Neuronal stem cell (in vitro differentiated cells): ENCODE measurements at regions not wholly inside any gene's neighbourhood (a gene's known extent, or its start where the extent isn't known, plus 50 kb on each side); places are given as distances from the start of the nearest gene placed in this dataset.
A peak's percentile ranks its signal among the peaks of the same experiment; 100 is the strongest.

Experiments used
- DNase-seq: peaks from one replicate; pipeline ENCODE4 v3.0.0-alpha.2; 2013; ENCODE audit warnings: low spot score
- H2AFZ ChIP-seq: one replicate; pipeline ENCODE4 v1.6.1; 2013; ENCODE audit warnings: mild to moderate bottlenecking, low read length, inconsistent platforms
- H2AK5ac ChIP-seq: 2 replicates; pipeline ENCODE4 v1.6.1; 2013; ENCODE audit warnings: low read depth, mild to moderate bottlenecking, inconsistent platforms, low read length, moderate library complexity, mixed read lengths
- H2BK120ac ChIP-seq: 2 replicates; pipeline ENCODE4 v1.6.1; 2013; ENCODE audit warnings: low read depth, mild to moderate bottlenecking, inconsistent platforms, low read length, moderate library complexity, mixed read lengths
- H2BK12ac ChIP-seq: one replicate; pipeline ENCODE4 v1.6.1; 2013; ENCODE audit warnings: low read length, inconsistent platforms
- H2BK15ac ChIP-seq: 2 replicates; pipeline ENCODE4 v1.6.1; 2013; ENCODE audit warnings: mild to moderate bottlenecking, low read length, inconsistent platforms, mixed read lengths
- H2BK5ac ChIP-seq: one replicate; pipeline ENCODE4 v1.6.1; 2013; ENCODE audit warnings: inconsistent platforms, mild to moderate bottlenecking, low read length, moderate library complexity
- H3K14ac ChIP-seq: one replicate; pipeline ENCODE4 v1.6.1; 2013; ENCODE audit warnings: low read length, inconsistent platforms
- H3K18ac ChIP-seq: 2 replicates; pipeline ENCODE4 v1.6.1; 2013; ENCODE audit warnings: low read length, inconsistent platforms
- H3K23ac ChIP-seq: 2 replicates; pipeline ENCODE4 v1.6.1; 2013; ENCODE audit warnings: low read depth, mild to moderate bottlenecking, mixed read lengths, low read length, inconsistent platforms; ENCODE audit not compliant: poor library complexity
- H3K27ac ChIP-seq: replicated peaks from 3 replicates; pipeline ENCODE4 v1.5.1; 2013; ENCODE audit warnings: low read length, inconsistent platforms
- H3K27me3 ChIP-seq, 3 experiments: 2 replicates each; pipeline ENCODE4 v1.6.1; 2013; ENCODE audit warnings: low read length in 3 of 3, mild to moderate bottlenecking in 2 of 3, inconsistent platforms in 1 of 3, low read depth in 1 of 3, mixed read lengths in 1 of 3, moderate library complexity in 1 of 3; ENCODE audit not compliant: control insufficient read depth in 3 of 3, insufficient read depth in 3 of 3
- H3K36me3 ChIP-seq, 2 donors: replicated peaks in 1 of 2; 2 replicates each; pipeline ENCODE4 v1.6.1; 2013; ENCODE audit warnings: low read length in 2 of 2; ENCODE audit not compliant: control insufficient read depth in 2 of 2, insufficient read depth in 2 of 2
- H3K4ac ChIP-seq: 2 replicates; pipeline ENCODE4 v1.6.1; 2013; ENCODE audit warnings: inconsistent platforms, mild to moderate bottlenecking, low read length, moderate library complexity
- H3K4me1 ChIP-seq, 2 donors: 1 replicate in 1 of 2; 2 replicates in 1 of 2; pipeline ENCODE4 v1.6.1; 2013; ENCODE audit warnings: low read length in 2 of 2, low read depth in 1 of 2; ENCODE audit not compliant: control insufficient read depth in 2 of 2, insufficient read depth in 1 of 2
- H3K4me2 ChIP-seq: one replicate; pipeline ENCODE4 v1.6.1; 2013; ENCODE audit warnings: mild to moderate bottlenecking, low read length, inconsistent platforms; ENCODE audit not compliant: insufficient read depth, poor library complexity, severe bottlenecking
- H3K4me3 ChIP-seq, 2 donors: 2 replicates each; pipeline ENCODE4 v1.5.1; 2013; ENCODE audit warnings: low read length in 2 of 2, mild to moderate bottlenecking in 2 of 2, inconsistent platforms in 1 of 2, moderate library complexity in 1 of 2
- H3K79me1 ChIP-seq: one replicate; pipeline ENCODE4 v1.6.1; 2013; ENCODE audit warnings: low read depth, mild to moderate bottlenecking, inconsistent platforms, low read length, moderate library complexity
- H3K9ac ChIP-seq: one replicate; pipeline ENCODE4 v1.6.1; 2013; ENCODE audit warnings: mild to moderate bottlenecking, low read depth, low read length, inconsistent platforms; ENCODE audit not compliant: poor library complexity
- H3K9me3 ChIP-seq, 2 donors: replicated peaks in 1 of 2; 2 replicates each; pipeline versions ENCODE3 to v1.6.1; 2013; ENCODE audit warnings: low read length in 2 of 2, mild to moderate bottlenecking in 2 of 2, inconsistent platforms in 1 of 2, low read depth in 1 of 2, mixed read lengths in 1 of 2, moderate library complexity in 1 of 2; ENCODE audit not compliant: control insufficient read depth in 2 of 2, insufficient read depth in 1 of 2
- H4K8ac ChIP-seq: one replicate; pipeline ENCODE4 v1.6.1; 2013; ENCODE audit warnings: low read depth, mild to moderate bottlenecking, inconsistent platforms, low read length, moderate library complexity
- H4K91ac ChIP-seq: one replicate; pipeline ENCODE4 v1.6.1; 2013; ENCODE audit warnings: low read length, low read depth, mild to moderate bottlenecking, inconsistent platforms; ENCODE audit not compliant: poor library complexity
- WGBS, 2 donors: extraction: QIAGEN DNeasy Blood & Tissue Kit; methylation state at CpG; one replicate each; pipeline ENCODE4 v1.1.7; 2013; ENCODE audit warnings: missing lambda C conversion rate in 2 of 2, mixed read lengths in 1 of 2; ENCODE audit not compliant: insufficient read length in 2 of 2, insufficient replicate concordance in 1 of 2; ENCODE audit errors: extremely low coverage in 2 of 2; 5-methylcytosine and 5-hydroxymethylcytosine counted together

GRCh38 chr10:107546986-107547385 lies 382.5 kb upstream of the SORCS1 start:
- H3K18ac ChIP-seq, result no peak overlapping the region
- no peak overlapping the region for H4K8ac ChIP-seq
- H2AK5ac ChIP-seq, result no peak overlapping the region
- H2BK15ac ChIP-seq, result no peak overlapping the region
- no peaks in the 10 kb centered on the region for H3K79me1 ChIP-seq
- no peak overlapping the region for H3K9ac ChIP-seq
- H3K9me3 ChIP-seq, result no peaks in the 10 kb centered on the region
- no peak overlapping the region for H3K14ac ChIP-seq
- H2BK5ac ChIP-seq, result no peak overlapping the region
- no peak for DNase-seq
- H2AFZ ChIP-seq, result no peak overlapping the region
- H3K36me3 ChIP-seq, result no peaks in the 10 kb centered on the region
- H3K27ac ChIP-seq, result no peak overlapping the region
- no peak overlapping the region for H4K91ac ChIP-seq
- peaks cover 0 to 3% of the 10 kb centered on the region in 2 donors for H3K4me1 ChIP-seq
- no peak overlapping the region for H2BK120ac ChIP-seq
- no peak overlapping the region for H2BK12ac ChIP-seq
- H3K4ac ChIP-seq, result no peak overlapping the region
- no peaks in the 10 kb centered on the region for H3K27me3 ChIP-seq
- no peak overlapping the region for H3K4me2 ChIP-seq
- H3K4me3 ChIP-seq, result no peak overlapping the region
- no peak overlapping the region for H3K23ac ChIP-seq
- WGBS, 2 donors, result no CpG with 5 or more reads among the region's 5 CpGs

- Histone ChIP-seq H3K4me3 (no peak overlapping the region), H3K9me3 (no peaks in the 10 kb centered on the region), H3K14ac (no peak overlapping the region), H2BK120ac (no peak overlapping the region), H3K9ac (no peak overlapping the region), H2BK5ac (no peak overlapping the region), H2AFZ (no peak overlapping the region), H3K18ac (no peak overlapping the region), H3K27ac (no peak overlapping the region), H4K91ac (no peak overlapping the region), H3K4me1 (peaks cover 0 to 3% of the 10 kb centered on the region in 2 donors), H3K23ac (no peak overlapping the region), H3K79me1 (no peaks in the 10 kb centered on the region), H2BK15ac (no peak overlapping the region), H4K8ac (no peak overlapping the region), H2AK5ac (no peak overlapping the region), H3K4ac (no peak overlapping the region), H2BK12ac (no peak overlapping the region), H3K36me3 (no peaks in the 10 kb centered on the region), H3K4me2 (no peak overlapping the region), H3K27me3 (no peaks in the 10 kb centered on the region)
- DNase-seq, result no peak
- WGBS, 2 donors, result no CpG with 5 or more reads among the region's 1 CpG
Measured at GRCh38 chr10:107546284-107546683, 381.8 kb upstream of the SORCS1 start.

DNA sequence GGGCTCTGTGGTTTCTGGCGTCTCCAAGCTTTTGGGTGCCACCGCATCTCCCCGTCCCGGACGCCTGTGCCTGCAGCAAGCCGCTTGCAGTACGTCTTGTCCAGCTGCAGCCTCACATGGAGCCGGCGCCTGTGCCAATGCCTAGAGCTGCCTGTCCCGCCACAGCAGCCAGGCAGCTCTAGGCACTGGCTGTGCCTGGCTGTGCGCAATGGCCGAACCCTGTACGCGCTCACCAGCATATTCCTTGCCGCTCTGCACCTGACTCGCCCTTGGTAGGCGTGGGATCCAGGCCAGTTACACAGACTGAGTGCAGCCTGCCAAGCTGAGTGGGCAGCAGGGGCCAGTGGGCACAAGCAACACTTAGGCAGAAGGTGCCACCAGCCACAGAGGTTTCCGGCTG lies 381.2 kb upstream of the SORCS1 start:
- no peaks in the 10 kb centered on the region for H3K36me3 ChIP-seq

GRCh38 chr10:107544706-107545520 lies 380.4 kb upstream of the SORCS1 start:
- Histone ChIP-seq H2AFZ (no peak overlapping the region), H3K4me2 (no peak overlapping the region), H3K79me1 (no peaks in the 10 kb centered on the region), H2BK5ac (no peak overlapping the region), H3K4ac (peak overlapping the region; percentile 37), H3K27me3 (no peaks in the 10 kb centered on the region), H4K91ac (no peak overlapping the region), H3K18ac (peak overlapping the region; percentile 85), H2BK15ac (no peak overlapping the region), H2BK120ac (no peak overlapping the region), H3K9me3 (no peaks in the 10 kb centered on the region), H3K27ac (no peak overlapping the region), H4K8ac (no peak overlapping the region), H3K23ac (no peak overlapping the region), H3K9ac (no peak overlapping the region), H3K4me3 (no peak overlapping the region), H2BK12ac (no peak overlapping the region), H3K14ac (no peak overlapping the region), H3K36me3 (no peaks in the 10 kb centered on the region), H3K4me1 (peaks cover 0 to 3% of the 10 kb centered on the region in 2 donors), H2AK5ac (peak overlapping the region; percentile 43)
- WGBS, 2 donors, result no CpG with 5 or more reads among the region's 14 CpGs
- DNase-seq, result no peak

More for the DNA sequence above, 381.2 kb upstream of the SORCS1 start:
- no peak overlapping the region for H2BK120ac ChIP-seq
- no peak overlapping the region for H2AK5ac ChIP-seq
- H2AFZ ChIP-seq, result no peak overlapping the region
- H3K4me1 ChIP-seq, result peaks cover 0 to 3% of the 10 kb centered on the region in 2 donors
- H4K91ac ChIP-seq, result peak overlapping the region; percentile 64
- peak overlapping the region; percentile 97 for H3K14ac ChIP-seq
- WGBS, 2 donors, result no CpG with 5 or more reads among the region's 18 CpGs
- no peaks in the 10 kb centered on the region for H3K79me1 ChIP-seq
- no peak overlapping the region for H2BK15ac ChIP-seq
- DNase-seq, result no peak
- H3K4me3 ChIP-seq, result no peak overlapping the region
- H2BK5ac ChIP-seq, result no peak overlapping the region
- H3K9ac ChIP-seq, result no peak overlapping the region
- no peak overlapping the region for H3K27ac ChIP-seq
- no peak overlapping the region for H2BK12ac ChIP-seq
- H3K9me3 ChIP-seq, result no peaks in the 10 kb centered on the region
- peak overlapping the region; percentile 61 for H3K23ac ChIP-seq
- H4K8ac ChIP-seq, result no peak overlapping the region
- H3K18ac ChIP-seq, result peak overlapping the region; percentile 62
- no peak overlapping the region for H3K4ac ChIP-seq
- no peak overlapping the region for H3K4me2 ChIP-seq
- no peaks in the 10 kb centered on the region for H3K27me3 ChIP-seq
